Ureter (tissue), 1 donor: ENCODE measurements at regions not wholly inside any gene's neighbourhood (a gene's known extent, or its start where the extent isn't known, plus 50 kb on each side); places are given as distances from the start of the nearest gene placed in this dataset.
"Not testable (repeated sequence)": the region's sequence is repeated elsewhere in the genome, so short reads cannot be mapped to it uniquely, and the experiment has no call there.

Source experiments
- DNase-seq: peaks from one replicate; pipeline ENCODE4 v3.0.0-alpha.2; 2020; ENCODE audit warnings: low spot score
- donor health status: DM: yes; HTN: yes; CAD: no.

- no peak for DNase-seq
Measured at GRCh38 chr5:67815455-67816391, 399.8 kb upstream of the PIK3R1 start.

- no peak for DNase-seq
Measured at GRCh38 chr5:67814569-67815311, 400.8 kb upstream of the PIK3R1 start.

- no peak for DNase-seq
Measured at GRCh38 chr5:67813877-67814539, 401.5 kb upstream of the PIK3R1 start.

- no peak for DNase-seq
Measured at GRCh38 chr5:67809589-67809988, 406.0 kb upstream of the PIK3R1 start.

- no peak for DNase-seq
Measured at GRCh38 chr5:67808340-67808739, 407.2 kb upstream of the PIK3R1 start.

- DNase-seq, result no peak
Measured at GRCh38 chr5:67807439-67807888, 408.1 kb upstream of the PIK3R1 start.

GRCh38 chr5:67806654-67807438 lies 408.7 kb upstream of the PIK3R1 start:
- no peak for DNase-seq

GRCh38 chr5:67805666-67806348 lies 409.7 kb upstream of the PIK3R1 start:
- DNase-seq, result no peak

GRCh38 chr5:67802766-67803165 lies 412.8 kb upstream of the PIK3R1 start:
- no peak for DNase-seq

GRCh38 chr5:67799732-67800234 lies 415.8 kb upstream of the PIK3R1 start:
- no peak for DNase-seq

GRCh38 chr5:67798470-67798869 lies 417.1 kb upstream of the PIK3R1 start:
- not testable (repeated sequence) for DNase-seq

GRCh38 chr5:67795781-67796477 lies 419.6 kb upstream of the PIK3R1 start:
- no peak for DNase-seq

GRCh38 chr5:67793966-67794365 lies 421.6 kb upstream of the PIK3R1 start:
- no peak for DNase-seq

- no peak for DNase-seq
Measured at GRCh38 chr5:67793418-67793817, 422.1 kb upstream of the PIK3R1 start.

GRCh38 chr5:67792891-67793290 lies 422.7 kb upstream of the PIK3R1 start:
- DNase-seq, result no peak

GRCh38 chr5:67790390-67790789 lies 425.2 kb upstream of the PIK3R1 start:
- DNase-seq, result no peak

GRCh38 chr5:67779893-67780623 lies 435.5 kb upstream of the PIK3R1 start:
- not testable (repeated sequence) for DNase-seq

GRCh38 chr5:67774786-67775185 lies 440.8 kb upstream of the PIK3R1 start:
- no peak for DNase-seq

GRCh38 chr5:67774267-67774552 lies 441.3 kb upstream of the PIK3R1 start:
- DNase-seq, result no peak
